Stimulated activated CD4-positive, alpha-beta T cell treated with anti-CD3 and anti-CD28 coated beads, Interleukin-4, amount 100 ng/mL, for 4 hours (primary cell): ENCODE measurements at regions not wholly inside any gene's neighbourhood (a gene's known extent, or its start where the extent isn't known, plus 50 kb on each side); places are given as distances from the start of the nearest gene placed in this dataset.
"Not testable (repeated sequence)": the region's sequence is repeated elsewhere in the genome, so short reads cannot be mapped to it uniquely, and the experiment has no call there.

Experiments
- DNase-seq, 2 experiments: peaks; one replicate each; pipeline ENCODE4 v3.0.0-alpha.2; 2020

DNA sequence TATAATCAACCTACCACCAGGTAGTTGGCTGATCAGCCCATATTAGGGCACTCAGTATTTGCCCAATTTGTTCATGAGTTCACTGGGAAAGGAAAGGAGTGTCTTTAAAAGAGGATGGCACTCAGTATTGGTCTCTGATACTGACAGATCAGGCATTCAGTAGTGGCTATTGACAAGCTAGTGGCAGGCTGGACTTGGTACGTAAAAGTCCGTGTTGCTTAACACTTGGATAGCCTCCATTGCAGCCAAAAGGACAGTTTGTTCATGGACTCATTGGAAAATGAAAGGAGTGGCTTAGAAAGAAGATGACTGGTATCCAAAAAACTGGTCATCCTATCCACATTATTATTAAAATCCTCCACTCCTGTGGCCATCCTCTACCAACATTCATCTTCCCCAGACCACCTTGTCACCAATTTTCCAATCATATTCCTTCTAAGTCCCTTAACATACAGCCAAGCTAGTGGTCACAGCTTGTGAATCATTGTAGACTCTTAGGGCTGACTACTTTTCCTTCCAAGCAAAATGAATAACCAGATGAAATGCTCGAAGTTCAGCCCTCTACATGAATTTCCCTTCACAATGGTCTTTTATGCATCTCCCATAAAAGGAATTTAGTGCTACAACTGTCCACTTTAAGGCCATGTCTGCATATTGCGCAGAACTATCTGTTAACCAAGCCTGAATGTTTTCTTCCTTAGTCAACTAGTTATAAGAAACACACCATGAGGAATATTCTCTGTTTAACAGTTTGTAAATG is 78.6 kb upstream of the MAGI2 start:
- no peak for DNase-seq

DNA sequence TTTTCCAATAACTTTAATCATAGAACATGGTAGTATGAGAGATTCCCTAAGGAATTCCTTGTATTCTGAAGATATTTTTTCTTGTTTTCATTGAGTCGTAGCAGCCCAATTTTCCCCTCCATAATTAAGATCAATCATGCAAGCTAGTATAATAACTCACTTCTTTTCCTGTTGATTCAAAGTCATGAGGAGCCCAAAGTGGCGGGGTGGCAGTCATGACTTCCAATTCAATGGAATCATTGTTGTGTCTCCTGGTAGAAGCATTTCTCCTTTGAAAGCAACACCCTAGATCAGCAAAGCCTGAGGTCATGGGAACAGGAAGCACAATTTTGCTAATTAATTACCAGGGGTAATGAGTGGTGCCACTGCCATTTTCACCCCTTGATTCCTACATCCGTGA is 77.6 kb upstream of the MAGI2 start:
- DNase-seq, result no peak

DNA sequence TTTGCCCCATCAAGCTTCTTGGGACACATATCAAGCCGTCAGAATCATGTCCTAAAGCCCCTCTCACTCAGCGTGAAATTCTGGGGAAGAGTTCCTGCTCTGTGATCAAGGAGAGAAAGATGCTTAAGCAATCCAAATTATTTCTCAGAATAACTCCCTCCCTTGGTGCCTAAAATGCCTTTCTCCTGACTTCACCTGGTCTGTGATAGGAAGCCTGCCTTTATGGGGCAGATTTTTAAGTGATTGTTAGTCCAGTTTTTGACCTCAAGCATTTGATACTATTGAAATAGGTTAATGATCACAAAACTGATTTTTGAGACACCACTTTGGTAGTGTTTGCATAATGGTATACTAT is 76.4 kb upstream of the MAGI2 start:
- no peak for DNase-seq

DNA sequence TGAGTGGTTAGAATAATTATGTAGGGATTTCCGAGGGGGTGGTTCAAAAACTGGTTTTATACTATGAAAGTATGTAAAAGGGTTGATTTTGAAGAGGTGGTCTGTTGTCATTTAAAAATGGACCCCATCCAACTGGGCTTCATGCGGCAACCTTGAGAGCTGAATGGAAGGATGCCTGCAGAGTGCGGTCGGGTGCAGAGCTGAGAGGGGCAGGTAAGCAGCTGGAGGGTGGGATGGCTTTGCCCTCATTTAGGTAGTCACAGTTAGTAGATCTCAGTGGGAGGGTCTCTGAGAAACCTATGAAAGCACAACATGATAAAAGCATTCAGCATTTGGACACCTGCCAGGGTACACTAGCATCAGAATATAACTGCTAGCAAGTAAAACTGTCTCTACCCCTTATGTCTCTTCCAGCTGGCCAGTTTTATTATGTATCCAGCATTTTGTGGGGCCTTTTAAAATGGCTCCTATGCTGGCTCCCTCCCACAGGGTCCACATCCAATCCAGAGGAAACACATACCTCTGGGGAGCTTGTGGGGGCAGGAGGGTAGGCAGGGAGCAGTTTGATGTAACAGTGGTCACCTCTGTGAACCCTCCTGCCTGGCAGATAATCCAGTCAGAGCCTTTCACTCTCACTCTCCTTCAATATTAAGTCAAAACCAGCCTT is 75.9 kb upstream of the MAGI2 start:
- DNase-seq, result no peak

DNA sequence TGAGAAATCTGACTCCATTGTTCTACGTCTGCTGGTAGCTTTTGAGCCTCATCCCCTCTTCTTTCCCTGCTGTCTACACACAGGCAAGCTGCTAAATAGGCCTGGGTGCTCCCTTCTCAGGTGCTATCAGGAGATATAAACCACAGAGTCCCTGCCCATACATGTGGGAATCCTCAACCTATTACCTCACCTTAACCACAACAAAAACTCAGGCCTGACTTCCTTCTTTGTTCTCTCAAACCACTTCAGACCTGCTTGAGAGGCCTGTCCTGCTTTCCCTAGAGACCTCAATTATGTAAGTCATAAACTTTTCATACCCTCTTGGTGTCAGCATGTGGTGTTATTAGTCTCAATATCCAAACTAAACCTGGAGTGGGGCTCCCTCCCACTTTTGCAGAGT is 75.0 kb upstream of the MAGI2 start:
- no peak for DNase-seq

DNA sequence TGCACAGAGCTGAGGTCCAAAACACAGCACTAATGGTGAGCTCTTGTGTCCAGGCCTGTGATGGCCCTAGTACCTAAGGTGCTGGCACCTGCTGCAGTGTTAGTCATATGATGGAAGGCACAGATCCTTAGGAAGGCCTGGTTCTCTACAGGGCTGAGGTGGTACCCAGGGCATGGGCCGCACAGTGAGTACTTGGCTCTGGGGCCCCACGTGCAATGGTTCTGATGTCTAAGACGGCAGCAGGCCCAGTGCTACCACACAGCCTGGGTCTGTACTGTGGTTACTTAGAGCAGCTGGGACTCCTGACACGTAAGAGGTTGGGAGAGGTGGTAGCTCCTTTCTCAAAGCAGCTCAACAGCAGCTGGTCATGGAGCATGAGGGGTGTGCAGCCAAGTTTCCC is 70.6 kb upstream of the MAGI2 start:
- no peak for DNase-seq

DNA sequence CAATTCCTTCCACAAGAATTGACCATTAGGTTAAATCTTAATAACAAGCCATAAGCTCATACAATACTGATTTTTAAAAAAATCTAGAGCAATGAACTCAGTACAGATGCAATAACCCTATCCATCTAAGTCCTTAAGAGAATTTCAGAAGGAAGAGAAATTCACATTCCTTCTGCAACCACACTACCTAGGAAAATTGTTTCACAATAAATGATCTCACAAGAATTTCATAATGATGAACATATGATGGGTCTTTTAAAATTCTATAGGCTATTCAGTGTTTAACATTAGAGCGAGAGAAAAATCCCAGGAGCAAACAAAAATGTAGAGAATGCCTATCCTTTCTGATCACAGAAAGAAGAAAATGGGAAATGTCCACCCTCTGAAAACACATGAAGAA is 70.0 kb upstream of the MAGI2 start:
- no peak for DNase-seq

DNA sequence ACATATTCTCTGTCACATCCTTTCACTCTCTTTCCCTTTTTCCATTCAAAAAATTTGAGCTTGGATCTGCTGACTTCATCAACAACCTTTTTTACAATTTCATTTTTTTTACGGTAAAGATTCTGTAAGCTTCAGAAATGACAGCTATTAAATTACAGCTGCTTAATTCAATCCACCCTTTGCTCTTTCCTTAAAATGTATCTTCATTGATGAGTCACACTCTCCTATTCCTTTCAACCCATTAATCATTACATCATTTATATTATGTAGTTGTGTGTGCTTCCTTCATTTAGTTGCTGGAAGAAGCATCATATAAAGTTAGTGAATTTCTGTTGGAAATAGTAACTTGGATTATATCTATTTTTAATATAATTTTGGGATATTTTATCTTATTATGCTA is 67.1 kb upstream of the MAGI2 start:
- no peak for DNase-seq

DNA sequence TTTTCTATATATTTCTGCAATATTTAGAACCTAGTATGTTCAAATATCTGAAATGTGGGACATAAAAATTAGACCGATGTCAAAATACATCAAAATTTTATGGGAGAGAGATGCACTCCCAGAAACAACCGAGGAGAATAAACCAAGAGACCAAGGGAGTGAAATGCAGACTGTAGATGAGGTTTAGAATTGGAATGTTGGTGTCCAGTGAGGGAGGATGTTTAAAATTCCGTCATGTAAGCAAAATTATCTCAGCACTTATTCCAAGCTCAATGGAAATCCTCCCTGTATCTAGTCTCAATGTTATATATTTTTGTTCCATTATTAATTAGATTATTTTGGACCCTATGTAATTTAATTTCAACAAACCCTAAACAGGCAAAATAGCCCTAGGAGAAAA is 61.9 kb upstream of the MAGI2 start:
- DNase-seq, result no peak

DNA sequence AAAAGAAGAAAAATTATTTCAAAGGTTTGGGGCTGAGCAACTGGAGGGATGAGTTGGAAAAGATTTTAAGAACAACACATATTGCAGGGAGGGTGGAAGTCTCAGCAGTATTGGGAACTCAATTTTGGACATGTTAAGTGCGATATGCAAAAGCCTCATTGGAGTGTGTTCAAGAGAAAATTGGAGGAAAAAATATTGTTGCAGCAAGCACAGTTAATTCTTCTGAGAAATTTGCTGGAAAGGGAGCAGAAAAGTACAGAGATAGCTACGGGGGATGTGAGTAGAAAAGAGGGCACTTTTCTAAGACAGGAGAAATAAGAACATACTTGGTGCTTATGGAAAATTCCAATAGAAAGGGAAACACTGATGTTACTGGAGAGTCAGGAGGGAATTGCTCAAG is 59.8 kb upstream of the MAGI2 start:
- no peak for DNase-seq

DNA sequence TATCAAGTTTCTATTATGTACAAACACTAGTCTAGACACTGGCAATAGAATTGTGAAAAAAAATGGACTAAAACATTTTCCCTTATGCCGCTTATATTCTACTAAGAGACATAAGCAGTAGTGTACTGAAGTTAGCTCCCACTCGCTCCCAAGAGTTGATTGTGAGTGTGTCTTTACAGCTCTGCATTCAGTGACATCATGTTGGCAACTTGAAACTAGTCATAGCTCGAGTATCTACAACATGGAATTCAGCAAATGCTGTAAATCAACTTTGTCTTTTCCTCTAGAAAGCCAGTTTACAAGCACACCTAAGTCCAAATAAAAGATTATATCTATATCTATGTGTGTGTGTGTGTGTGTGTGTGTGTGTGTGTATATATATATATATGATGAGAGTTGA is 58.8 kb upstream of the MAGI2 start:
- DNase-seq, result no peak

DNA sequence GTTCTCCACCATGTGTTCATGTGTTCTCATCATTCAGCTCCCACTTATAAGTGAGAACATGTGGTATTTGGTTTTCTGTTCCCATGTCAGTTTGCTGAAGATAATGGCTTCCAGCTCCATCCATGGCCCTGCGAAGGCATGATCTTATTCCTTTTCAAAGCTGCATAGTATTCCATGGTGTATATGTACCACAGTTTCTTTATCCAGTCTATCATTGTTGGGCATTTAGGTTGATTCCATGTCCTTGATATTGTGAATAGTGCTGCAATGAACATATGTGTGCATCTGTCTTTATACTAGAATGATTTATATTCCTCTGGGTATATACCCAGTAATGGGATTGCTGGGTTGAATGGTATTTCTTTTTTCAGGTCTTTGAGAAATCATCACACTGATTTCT is 57.6 kb upstream of the MAGI2 start:
- not testable (repeated sequence) for DNase-seq

DNA sequence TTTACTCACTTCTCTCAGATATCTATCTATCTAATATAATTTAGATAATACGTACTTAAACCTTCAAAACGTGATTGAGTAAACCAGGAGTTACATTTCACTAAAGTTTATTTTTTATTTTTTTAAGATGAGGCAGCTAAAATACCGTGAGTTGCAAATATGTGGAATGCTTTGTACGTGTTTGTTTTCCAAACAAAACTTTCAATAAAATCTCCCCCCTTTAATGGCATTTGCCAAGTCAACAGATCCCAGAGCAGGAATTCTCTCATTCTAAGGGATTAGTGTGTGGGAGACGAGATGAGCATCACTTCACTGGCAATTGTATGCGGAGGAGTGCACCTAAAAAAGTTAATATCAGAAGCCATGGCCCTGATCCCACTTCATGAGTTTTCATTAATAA is 53.7 kb upstream of the MAGI2 start:
- DNase-seq, result no peak

DNA sequence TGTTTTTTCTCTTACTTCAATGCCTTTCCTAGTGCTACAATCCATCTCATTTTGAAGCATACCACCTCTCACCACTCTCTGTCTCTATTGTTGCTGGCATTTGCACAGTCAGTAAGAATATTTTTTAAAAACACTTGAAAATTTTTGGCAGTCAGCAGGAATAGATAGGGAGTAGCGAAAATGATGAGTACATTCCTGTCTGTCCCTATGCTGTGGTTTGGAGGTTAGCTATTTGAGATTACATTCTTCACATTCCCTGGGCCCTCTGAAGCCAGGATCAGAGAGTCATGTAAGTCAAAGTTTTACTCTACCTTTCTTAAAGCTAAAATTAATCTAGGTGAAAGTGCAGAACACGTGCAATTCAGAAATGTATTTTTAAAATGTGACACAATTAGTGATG is 53.0 kb upstream of the MAGI2 start:
- no peak for DNase-seq

DNA sequence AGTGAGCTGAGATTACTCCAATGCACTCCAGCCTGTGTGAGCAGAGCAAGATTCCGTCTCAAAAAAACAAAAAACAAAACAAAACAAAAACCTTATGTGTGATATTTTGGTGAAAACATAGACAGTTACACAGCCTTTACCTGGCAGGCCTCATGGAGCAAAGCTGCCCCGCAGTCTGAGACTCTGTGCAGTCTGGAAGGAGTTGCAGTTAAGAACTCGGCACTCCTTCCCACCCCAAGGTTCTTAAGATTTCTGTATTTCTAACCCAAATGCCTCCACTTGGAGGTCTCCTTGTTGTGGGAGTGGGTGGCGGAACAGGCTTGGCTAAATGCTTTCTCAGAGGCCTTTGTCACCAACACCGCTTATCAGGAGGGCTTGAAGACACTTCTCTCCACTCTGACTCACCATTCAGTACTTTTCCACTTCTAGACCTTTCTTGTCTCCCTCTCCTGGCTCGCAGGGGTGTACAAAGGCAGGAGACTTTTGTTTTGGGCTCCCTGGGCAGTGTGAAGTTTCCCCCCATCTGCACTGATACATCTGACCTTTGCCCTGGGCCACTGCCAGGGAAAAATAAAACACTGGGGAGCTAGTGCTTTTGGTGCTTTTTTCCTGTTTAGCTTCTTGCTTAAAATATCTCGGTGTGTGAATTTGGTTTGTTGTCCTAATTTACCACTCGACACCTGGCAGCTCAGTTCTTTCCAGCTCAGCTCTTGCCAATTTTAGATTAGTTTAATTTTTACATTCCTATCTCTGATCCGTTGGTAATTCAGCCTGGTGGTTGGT is 51.3 kb upstream of the MAGI2 start:
- DNase-seq, result no peak
